Caco-2 (cell line): ENCODE measurements at regions not wholly inside any gene's neighbourhood (a gene's known extent, or its start where the extent isn't known, plus 50 kb on each side); places are given as distances from the start of the nearest gene placed in this dataset.

ENCODE experiments used
- BruUV-seq: library from RNA; stranded (reverse); fragments of 400-500 nt; replicated peaks from 2 replicates; lab custom pipeline; 2021; lab: Mats Ljungman, UMichigan
- CTCF ChIA-PET: fragments of 300-600 bp; sonication (Branson Sonifier 250); formaldehyde crosslinking; loops from one replicate; lab custom pipeline; 2022; ENCODE audit warnings: antibody characterized with exemption; lab: Charles Lee
- POLR2A ChIA-PET: fragments of 300-600 bp; sonication (Branson Sonifier 250); formaldehyde crosslinking; loops from one replicate; lab custom pipeline; 2022; ENCODE audit warnings: antibody characterized with exemption; lab: Charles Lee
- DNase-seq, 2 experiments: peaks; one replicate each; pipeline versions ENCODE4 v3.0.0 to v3.0.0-alpha.2; 2020 to 2022
- H3K27me3 ChIP-seq: replicated peaks from 2 replicates; pipeline ENCODE4 v1.6.0; 2011; ENCODE audit warnings: low read length; ENCODE audit not compliant: control insufficient read depth, insufficient read depth
- H3K36me3 ChIP-seq: 2 replicates; pipeline ENCODE4 v1.5.1; 2011; ENCODE audit warnings: low read length; ENCODE audit not compliant: control insufficient read depth, insufficient read depth
- H3K4me1 ChIP-seq: fragments of 250-450 bp; sonication (Bioruptor Pico); 2 replicates; pipeline ENCODE4 v1.5.1; 2020; ENCODE audit warnings: mild to moderate bottlenecking
- H3K4me3 ChIP-seq: 2 replicates; pipeline ENCODE4 v1.5.1; 2011; ENCODE audit warnings: low read depth, mild to moderate bottlenecking, control low read depth, low read length
- H3K9me3 ChIP-seq: fragments of 250-450 bp; sonication (Bioruptor Pico); 2 replicates; pipeline ENCODE4 v1.5.1; 2020; ENCODE audit warnings: mild to moderate bottlenecking, moderate library complexity
- H3K27ac Mint-ChIP-seq: one replicate; pipeline ENCODE4 v1.8.0; 2022; ENCODE audit warnings: mixed read lengths; ENCODE audit not compliant: unreplicated experiment
- H3K27me3 Mint-ChIP-seq: one replicate; pipeline ENCODE4 v1.8.0; 2022; ENCODE audit warnings: mixed read lengths; ENCODE audit not compliant: insufficient read depth, unreplicated experiment
- H3K36me3 Mint-ChIP-seq: one replicate; pipeline ENCODE4 v1.8.0; 2022; ENCODE audit warnings: mild to moderate bottlenecking, mixed read lengths; ENCODE audit not compliant: insufficient read depth, unreplicated experiment
- H3K4me1 Mint-ChIP-seq: one replicate; pipeline ENCODE4 v1.8.0; 2022; ENCODE audit warnings: low read depth, mixed read lengths; ENCODE audit not compliant: unreplicated experiment
- H3K4me3 Mint-ChIP-seq: one replicate; pipeline ENCODE4 v1.8.0; 2022; ENCODE audit warnings: mild to moderate bottlenecking, moderate library complexity, mixed read lengths; ENCODE audit not compliant: unreplicated experiment
- H3K9me3 Mint-ChIP-seq: one replicate; pipeline ENCODE4 v1.8.0; 2022; ENCODE audit warnings: mixed read lengths; ENCODE audit not compliant: unreplicated experiment
- CTCF ChIP-seq, 2 experiments: fragments of 200-600 bp in 1 of 2; IDR thresholded peaks; 1 replicate in 1 of 2; 2 replicates in 1 of 2; pipeline versions ENCODE4 v1.5.1 to v1.8.0; 2011 to 2022; ENCODE audit warnings: antibody characterized with exemption in 1 of 2, control low read depth in 1 of 2, inconsistent platforms in 1 of 2, low read depth in 1 of 2, low read length in 1 of 2, mild to moderate bottlenecking in 1 of 2, moderate library complexity in 1 of 2; ENCODE audit not compliant: insufficient read depth in 1 of 2, severe bottlenecking in 1 of 2, unreplicated experiment in 1 of 2
- intact Hi-C: fragments of 100-400 bp; cut with micrococcal nuclease; formaldehyde crosslinking; loops from one replicate; pipeline ENCODE4 v1.10.0; 2022; ENCODE audit not compliant: unreplicated experiment

DNA sequence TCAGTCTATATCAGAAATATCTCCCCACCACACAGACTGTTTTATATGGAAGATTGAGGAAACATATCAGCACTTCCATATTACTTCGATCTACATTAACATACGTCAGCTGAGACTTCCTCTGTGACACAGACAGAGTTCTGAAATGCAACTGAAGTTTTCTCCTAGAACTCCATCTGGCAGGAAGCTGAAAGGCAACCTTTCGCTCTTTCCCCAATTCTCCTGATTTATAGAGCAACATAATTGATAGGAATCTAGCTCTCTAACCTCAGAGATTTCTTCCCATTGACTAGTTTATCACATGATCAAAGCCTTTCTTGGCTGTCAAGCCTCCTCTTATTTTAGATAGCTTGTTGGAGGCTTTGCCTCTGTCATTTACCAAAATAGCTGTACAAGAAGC is 806.7 kb upstream of the CHAC2 start:
- intact Hi-C loops = no loop called here
- Mint-ChIP-seq H3K4me1 (no peaks in the 10 kb centered on the region), H3K27ac (no peak overlapping the region), H3K27me3 (no peaks in the 10 kb centered on the region), H3K9me3 (peaks cover 10% of the 10 kb centered on the region), H3K36me3 (no peaks in the 10 kb centered on the region), H3K4me3 (no peak overlapping the region)
- TF ChIP-seq CTCF (IDR thresholded peaks at IDR 0.05; ENCODE audit: insufficient read depth in 1 of 2, low read depth in 1 of 2, low read length in 1 of 2, severe bottlenecking in 1 of 2, unreplicated experiment in 1 of 2) = no peak
- CTCF ChIA-PET = no interaction called here
- POLR2A ChIA-PET = no interaction called here
- DNase-seq = no peak
- Histone ChIP-seq H3K4me1 (no peaks in the 10 kb centered on the region), H3K36me3 (no peaks in the 10 kb centered on the region), H3K9me3 (no peaks in the 10 kb centered on the region), H3K4me3 (no peak overlapping the region), H3K27me3 (no peaks in the 10 kb centered on the region)
- no TSS peak for BruUV-seq

- no peak for TF ChIP-seq CTCF (IDR thresholded peaks at IDR 0.05; ENCODE audit: insufficient read depth in 1 of 2, low read depth in 1 of 2, low read length in 1 of 2, severe bottlenecking in 1 of 2, unreplicated experiment in 1 of 2)
- ChIA-PET POLR2A (no interaction called here), CTCF (no interaction called here)
- no peak for DNase-seq
- Histone ChIP-seq H3K4me3 (no peak overlapping the region), H3K9me3 (no peaks in the 10 kb centered on the region), H3K36me3 (no peaks in the 10 kb centered on the region), H3K4me1 (no peaks in the 10 kb centered on the region), H3K27me3 (no peaks in the 10 kb centered on the region)
- Mint-ChIP-seq H3K9me3 (peaks cover 10% of the 10 kb centered on the region), H3K27me3 (no peaks in the 10 kb centered on the region), H3K4me1 (no peaks in the 10 kb centered on the region), H3K27ac (no peak overlapping the region), H3K4me3 (no peak overlapping the region), H3K36me3 (no peaks in the 10 kb centered on the region)
- intact Hi-C loops = no loop called here
- BruUV-seq = no TSS peak
Observed at GRCh38 chr2:52959801-52960200, 807.8 kb upstream of the CHAC2 start.

DNA sequence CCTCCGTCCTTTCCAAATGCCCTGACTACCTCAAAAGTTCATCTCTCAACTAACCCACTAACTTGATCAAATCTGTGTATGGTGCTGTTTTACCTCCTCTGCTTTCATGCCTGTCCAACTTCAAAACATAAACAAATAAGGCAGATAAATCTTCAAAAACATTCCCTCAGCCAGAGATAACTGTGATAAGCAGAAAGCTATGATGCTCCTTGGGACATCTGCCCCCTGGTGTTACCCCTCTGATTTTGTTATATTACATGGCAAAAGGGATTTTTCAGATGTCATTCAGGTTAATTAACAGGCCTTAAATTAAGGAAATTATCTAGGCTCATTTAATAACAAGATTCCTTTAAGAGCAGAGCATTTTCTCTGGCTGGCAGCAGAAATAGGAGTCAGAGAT is 810.8 kb upstream of the CHAC2 start:
- DNase-seq = no peak
- Mint-ChIP-seq H3K4me3 (no peak overlapping the region), H3K4me1 (no peaks in the 10 kb centered on the region), H3K27ac (no peak overlapping the region), H3K9me3 (no peaks in the 10 kb centered on the region), H3K27me3 (no peaks in the 10 kb centered on the region), H3K36me3 (no peaks in the 10 kb centered on the region)
- no peak for TF ChIP-seq CTCF (IDR thresholded peaks at IDR 0.05; ENCODE audit: insufficient read depth in 1 of 2, low read depth in 1 of 2, low read length in 1 of 2, severe bottlenecking in 1 of 2, unreplicated experiment in 1 of 2)
- no peak overlapping the region for H3K4me3 ChIP-seq
- ChIA-PET CTCF (interaction anchor here (0.8 kb wide), 1 partner anchor 146 kb away, joined by 5 read pairs; no protein-coding TSS in a partner anchor), POLR2A (no interaction called here)
- H3K27me3 ChIP-seq = no peaks in the 10 kb centered on the region
- no peaks in the 10 kb centered on the region for H3K4me1 ChIP-seq
- no TSS peak for BruUV-seq
- H3K36me3 ChIP-seq = no peaks in the 10 kb centered on the region
- intact Hi-C loops = no loop called here
- H3K9me3 ChIP-seq = no peaks in the 10 kb centered on the region
